ENCODE measurements at regions not wholly inside any gene's neighbourhood (a gene's known extent, or its start where the extent isn't known, plus 50 kb on each side); places are given as distances from the start of the nearest gene placed in this dataset.

- TF ChIP-seq POLR2A (IDR thresholded peaks at IDR 0.05) = no peak
- no peak for TF ChIP-seq CTCF (IDR thresholded peaks at IDR 0.05)
- TF ChIP-seq POLR2AphosphoS5 (IDR thresholded peaks at IDR 0.05; ENCODE audit: insufficient read depth in 1 of 2, low read depth in 1 of 2) = no peak
These were observed 188.2 kb upstream of the CIBAR2 start for GRCh38 chr16:85300406-85300968.

Measured in vagina (tissue), 2 donors.